IMR-90 (cell line): ENCODE measurements at regions not wholly inside any gene's neighbourhood (a gene's known extent, or its start where the extent isn't known, plus 50 kb on each side); places are given as distances from the start of the nearest gene placed in this dataset.

ENCODE experiments used
- ATAC-seq: fragments of 200-7000 bp; cut with Tn5 transposase; 2 replicates; pipeline ENCODE4 v1.9.1; 2020; ENCODE audit warnings: low read depth, mild to moderate bottlenecking, moderate library complexity
- BruUV-seq: library from RNA; stranded (reverse); fragments of 400-500 nt; replicated peaks from 2 replicates; lab custom pipeline; 2021; lab: Mats Ljungman, UMichigan
- CTCF ChIA-PET: fragments of 300-600 bp; formaldehyde crosslinking; extraction: SDS; loops from one replicate; lab custom pipeline; 2021; ENCODE audit warnings: antibody characterized with exemption; lab: Yijun Ruan, JAX
- POLR2A ChIA-PET: fragments of 300-600 bp; sonication (Branson Sonifier 250); formaldehyde crosslinking; loops from one replicate; lab custom pipeline; 2022; ENCODE audit warnings: antibody characterized with exemption; ENCODE audit not compliant: unreplicated experiment; lab: Charles Lee
- DNase-seq: peaks from one replicate; pipeline ENCODE4 v3.0.0; 2013
- H2AFZ ChIP-seq: replicated peaks from 2 replicates; pipeline ENCODE3; 2013; ENCODE audit warnings: low read length, mild to moderate bottlenecking; ENCODE audit not compliant: poor library complexity
- H2AK5ac ChIP-seq: 2 replicates; pipeline ENCODE4 v1.6.1; 2013; ENCODE audit warnings: low read depth, low read length, inconsistent platforms
- H2AK9ac ChIP-seq: replicated peaks from 2 replicates; pipeline ENCODE3; 2013; ENCODE audit warnings: mild to moderate bottlenecking, low read depth, low read length, moderate library complexity; ENCODE audit not compliant: poor library complexity
- H2BK120ac ChIP-seq: 2 replicates; pipeline ENCODE4 v1.6.1; 2013; ENCODE audit warnings: low read depth, low read length, inconsistent platforms
- H2BK15ac ChIP-seq: 3 replicates; pipeline ENCODE4 v1.6.1; 2013; ENCODE audit warnings: low read depth, low read length, inconsistent platforms
- H2BK20ac ChIP-seq: 2 replicates; pipeline ENCODE4 v1.6.1; 2013; ENCODE audit warnings: low read depth, mild to moderate bottlenecking, inconsistent platforms, low read length, moderate library complexity
- H2BK5ac ChIP-seq: 2 replicates; pipeline ENCODE4 v1.6.1; 2013; ENCODE audit warnings: mild to moderate bottlenecking, low read depth, low read length, inconsistent platforms; ENCODE audit not compliant: poor library complexity, severe bottlenecking
- H3K14ac ChIP-seq: replicated peaks from 2 replicates; pipeline ENCODE4 v1.6.1; 2013; ENCODE audit warnings: low read depth, low read length, inconsistent platforms
- H3K18ac ChIP-seq: 2 replicates; pipeline ENCODE4 v1.6.1; 2013; ENCODE audit warnings: low read depth, low read length, control low read depth
- H3K23ac ChIP-seq: 2 replicates; pipeline ENCODE4 v1.6.1; 2013; ENCODE audit warnings: low read depth, low read length, inconsistent platforms
- H3K27ac ChIP-seq: 2 replicates; pipeline ENCODE4 v1.5.1; 2013; ENCODE audit warnings: mild to moderate bottlenecking, control low read depth, low read length; ENCODE audit not compliant: insufficient read depth
- H3K27me3 ChIP-seq: 2 replicates; pipeline ENCODE4 v1.6.1; 2013; ENCODE audit warnings: low read length; ENCODE audit not compliant: control insufficient read depth, insufficient read depth
- H3K36me3 ChIP-seq: 2 replicates; pipeline ENCODE4 v1.6.1; 2013; ENCODE audit warnings: low read length, mixed read lengths; ENCODE audit not compliant: control insufficient read depth, insufficient read depth
- H3K4ac ChIP-seq: 2 replicates; pipeline ENCODE4 v1.6.1; 2013; ENCODE audit warnings: low read depth, low read length, inconsistent platforms
- H3K4me1 ChIP-seq: 2 replicates; pipeline ENCODE4 v1.6.1; 2013; ENCODE audit warnings: low read length, mixed read lengths; ENCODE audit not compliant: control insufficient read depth, insufficient read depth
- H3K4me2 ChIP-seq: 2 replicates; pipeline ENCODE4 v1.6.1; 2013; ENCODE audit warnings: low read depth, mild to moderate bottlenecking, control low read depth, low read length, moderate library complexity
- H3K4me3 ChIP-seq: 2 replicates; pipeline ENCODE4 v1.5.1; 2013; ENCODE audit warnings: low read depth, mild to moderate bottlenecking, control low read depth, low read length, moderate library complexity; ENCODE audit not compliant: insufficient read depth
- H3K56ac ChIP-seq: 2 replicates; pipeline ENCODE4 v1.6.1; 2013; ENCODE audit warnings: low read length, inconsistent platforms; ENCODE audit not compliant: insufficient read depth; ENCODE audit errors: extremely low read depth
- H3K79me1 ChIP-seq, 2 experiments: 2 replicates each; pipeline ENCODE4 v1.6.1; 2013; ENCODE audit warnings: low read length in 2 of 2, inconsistent platforms in 1 of 2, low read depth in 1 of 2
- H3K9ac ChIP-seq: 2 replicates; pipeline ENCODE4 v1.6.1; 2013; ENCODE audit warnings: low read depth, low read length, control low read depth
- H3K9me1 ChIP-seq: 2 replicates; pipeline ENCODE4 v1.6.1; 2013; ENCODE audit warnings: low read length, inconsistent platforms; ENCODE audit not compliant: insufficient read depth
- H3K9me3 ChIP-seq: 2 replicates; pipeline ENCODE4 v1.6.1; 2013; ENCODE audit warnings: low read length; ENCODE audit not compliant: control insufficient read depth, insufficient read depth
- H4K20me1 ChIP-seq: 2 replicates; pipeline ENCODE4 v1.6.1; 2013; ENCODE audit warnings: low read length, inconsistent platforms; ENCODE audit not compliant: insufficient read depth
- H4K5ac ChIP-seq: 2 replicates; pipeline ENCODE4 v1.6.1; 2013; ENCODE audit warnings: mild to moderate bottlenecking, low read depth, low read length, control low read depth
- H4K8ac ChIP-seq, 2 experiments: 2 replicates each; pipeline ENCODE4 v1.6.1; 2013; ENCODE audit warnings: low read depth in 2 of 2, low read length in 2 of 2, control low read depth in 1 of 2, inconsistent platforms in 1 of 2
- H4K91ac ChIP-seq: 2 replicates; pipeline ENCODE4 v1.6.1; 2013; ENCODE audit warnings: low read depth, low read length, inconsistent platforms; ENCODE audit not compliant: insufficient read depth
- BHLHE40 ChIP-seq: fragments of 150-350 bp; IDR thresholded peaks from 2 replicates; pipeline ENCODE4 v1.6.1; 2016; ENCODE audit warnings: mild to moderate bottlenecking, low read depth, low read length
- CTCF ChIP-seq: conservative IDR thresholded peaks from 2 replicates; pipeline ENCODE4 v1.5.1; 2012; ENCODE audit warnings: mild to moderate bottlenecking, low read depth, low read length, improper control_type of control experiment
- ELK1 ChIP-seq: fragments of 150-350 bp; IDR thresholded peaks from 2 replicates; pipeline ENCODE4 v1.6.1; 2016; ENCODE audit warnings: low read depth, mild to moderate bottlenecking, low read length, moderate library complexity, borderline replicate concordance
- FOS ChIP-seq: fragments of 150-350 bp; IDR thresholded peaks from 2 replicates; pipeline ENCODE4 v1.6.1; 2016; ENCODE audit warnings: low read depth, low read length
- MAFK ChIP-seq: IDR thresholded peaks from 2 replicates; pipeline ENCODE4 v1.6.1; 2012; ENCODE audit warnings: low read depth, low read length, improper control_type of control experiment
- RAD21 ChIP-seq: IDR thresholded peaks from 2 replicates; pipeline ENCODE4 v1.6.1; 2012; ENCODE audit warnings: low read length, improper control_type of control experiment
- RCOR1 ChIP-seq: IDR thresholded peaks from 2 replicates; pipeline ENCODE4 v1.6.1; 2012; ENCODE audit warnings: mild to moderate bottlenecking, low read length, improper control_type of control experiment; ENCODE audit not compliant: insufficient replicate concordance
- SMC3 ChIP-seq: fragments of 150-350 bp; IDR thresholded peaks from 2 replicates; pipeline ENCODE4 v1.6.1; 2016; ENCODE audit warnings: low read depth, mild to moderate bottlenecking, antibody characterized with exemption, low read length, moderate library complexity
- USF2 ChIP-seq: fragments of 150-350 bp; IDR thresholded peaks from 2 replicates; pipeline ENCODE4 v1.6.1; 2017; ENCODE audit warnings: mild to moderate bottlenecking, antibody characterized with exemption, low read length, low read depth
- WGBS, 2 experiments: methylation state at CpG; one replicate each; pipeline versions ENCODE4 v1.1.5 to v1.1.7; 2013; ENCODE audit warnings: missing lambda C conversion rate in 2 of 2; ENCODE audit not compliant: insufficient read length in 1 of 2; ENCODE audit errors: extremely low coverage in 2 of 2; 5-methylcytosine and 5-hydroxymethylcytosine counted together
- dilution Hi-C: fragments of 300-500 bp; cut with HindIII; formaldehyde crosslinking; loops from one replicate; pipeline ENCODE4 v1.14.3; 2018; ENCODE audit warnings: low sequenced_read_pairs; ENCODE audit not compliant: unreplicated experiment
- in situ Hi-C: fragments of 300-500 bp; cut with MboI; formaldehyde crosslinking; loops from 3 replicates; pipeline ENCODE4 v1.14.3; 2019; ENCODE audit warnings: low sequenced_read_pairs, inconsistent platforms, mixed read lengths
- intact Hi-C: fragments of 100-400 bp; cut with micrococcal nuclease; formaldehyde crosslinking; loops from 2 replicates; pipeline ENCODE4 v1.10.0; 2022

- H3K27ac ChIP-seq: no peak overlapping the region
These were observed 1246.5 kb downstream of the UQCRFS1 start for GRCh38 chr19:27966390-27966816.

More at GRCh38 chr19:27966390-27966816, 1246.5 kb downstream of the UQCRFS1 start:
- Histone ChIP-seq H3K36me3 (no peaks in the 10 kb centered on the region), H3K56ac (no peak overlapping the region), H3K18ac (no peak overlapping the region), H3K9me1 (no peaks in the 10 kb centered on the region), H3K14ac (no peak overlapping the region), H3K4me2 (no peak overlapping the region), H3K4me3 (no peak overlapping the region), H2AK9ac (no peak overlapping the region), H4K5ac (no peak overlapping the region), H2BK20ac (no peak overlapping the region), H2AFZ (no peak overlapping the region), H2BK120ac (no peak overlapping the region), H3K9ac (no peak overlapping the region), H2BK15ac (no peak overlapping the region), H3K79me1 (no peaks in the 10 kb centered on the region), H4K20me1 (no peaks in the 10 kb centered on the region), H3K9me3 (no peaks in the 10 kb centered on the region; the same call in 1 of the 2 replicates), H3K4ac (no peak overlapping the region), H2BK5ac (no peak overlapping the region), H4K91ac (no peak overlapping the region), H3K4me1 (no peaks in the 10 kb centered on the region), H2AK5ac (no peak overlapping the region), H3K23ac (no peak overlapping the region), H3K27me3 (no peaks in the 10 kb centered on the region), H4K8ac (no peak overlapping the region)
- TF ChIP-seq RCOR1 (no peak), CTCF (peak; percentile 48), USF2 (no peak), BHLHE40 (no peak), ELK1 (no peak), SMC3 (peak; percentile 35; the same call in 1 of the 2 replicates), FOS (no peak), MAFK (peak; percentile 62), RAD21 (peak; percentile 32; the same call in 1 of the 2 replicates)
- DNase-seq (no peak), ATAC-seq (no peak)
- ChIA-PET POLR2A (no interaction called here), CTCF (interaction anchor here (1.6 kb wide), 1 partner anchor 913 kb away, joined by 6 read pairs; no protein-coding TSS in a partner anchor)
- BruUV-seq: no TSS peak
- intact Hi-C loops (loop anchor here (5.0 kb wide), 1 partner anchor 741 kb away; no protein-coding TSS in a partner anchor), dilution Hi-C loops (no loop called here), in situ Hi-C loops (loop anchor here (25.0 kb wide), 1 partner anchor 746 kb away; no protein-coding TSS in a partner anchor)
- no CpG with 5 or more reads among the region's 2 CpGs for WGBS, 2 experiments
